T-helper 1 cell treated with Interleukin-12 subunit alpha and Interleukin-12 subunit beta and Interleukin-4 antibody, amounts not matched to agents 30 μg/mL and 1 μg/mL, for 36 hours (primary cell): ENCODE measurements at regions not wholly inside any gene's neighbourhood (a gene's known extent, or its start where the extent isn't known, plus 50 kb on each side); places are given as distances from the start of the nearest gene placed in this dataset.
"Not testable (repeated sequence)": the region's sequence is repeated elsewhere in the genome, so short reads cannot be mapped to it uniquely, and the experiment has no call there.

Experiments used
- H3K27ac Mint-ChIP-seq: one replicate; pipeline ENCODE4 v1.8.0; 2021; ENCODE audit warnings: mild to moderate bottlenecking, mixed read lengths
- H3K27me3 Mint-ChIP-seq: one replicate; pipeline ENCODE4 v1.8.0; 2021; ENCODE audit warnings: low read depth, mixed read lengths
- H3K36me3 Mint-ChIP-seq: one replicate; pipeline ENCODE4 v1.8.0; 2021; ENCODE audit warnings: low read depth, mixed read lengths
- H3K4me1 Mint-ChIP-seq: one replicate; pipeline ENCODE4 v1.8.0; 2021; ENCODE audit warnings: low read depth, mixed read lengths
- H3K4me3 Mint-ChIP-seq: one replicate; pipeline ENCODE4 v1.8.0; 2021; ENCODE audit warnings: mild to moderate bottlenecking, moderate library complexity, mixed read lengths
- H3K9me3 Mint-ChIP-seq: one replicate; pipeline ENCODE4 v1.8.0; 2021; ENCODE audit warnings: mixed read lengths

DNA sequence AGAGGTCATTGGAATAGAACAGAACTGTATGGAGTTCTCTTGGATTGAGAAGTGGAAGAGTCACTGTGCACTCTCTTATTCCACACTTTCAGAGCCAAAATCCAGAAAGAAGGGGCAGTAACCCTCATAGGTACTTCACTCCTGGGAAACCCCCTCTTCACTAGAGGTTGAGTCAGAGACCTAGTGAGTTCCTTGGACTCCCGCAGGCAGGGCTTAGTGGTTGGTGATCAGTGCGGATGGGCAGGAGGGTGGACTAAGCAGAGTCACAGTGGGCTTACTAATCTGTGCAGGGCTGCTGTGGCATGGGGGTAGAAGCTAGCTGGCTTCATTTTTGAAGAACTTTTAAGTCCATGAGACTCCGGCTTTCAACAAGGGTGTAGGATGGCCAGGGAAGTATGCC lies 95.0 kb upstream of the MLN start:
- H3K9me3 Mint-ChIP-seq = no peaks in the 10 kb centered on the region
- H3K27ac Mint-ChIP-seq = peak overlapping the region; percentile 55
- no peak overlapping the region for H3K4me3 Mint-ChIP-seq
- H3K36me3 Mint-ChIP-seq = peaks cover 5% of the 10 kb centered on the region
- H3K27me3 Mint-ChIP-seq = no peaks in the 10 kb centered on the region
- H3K4me1 Mint-ChIP-seq = peaks cover 71% of the 10 kb centered on the region

DNA sequence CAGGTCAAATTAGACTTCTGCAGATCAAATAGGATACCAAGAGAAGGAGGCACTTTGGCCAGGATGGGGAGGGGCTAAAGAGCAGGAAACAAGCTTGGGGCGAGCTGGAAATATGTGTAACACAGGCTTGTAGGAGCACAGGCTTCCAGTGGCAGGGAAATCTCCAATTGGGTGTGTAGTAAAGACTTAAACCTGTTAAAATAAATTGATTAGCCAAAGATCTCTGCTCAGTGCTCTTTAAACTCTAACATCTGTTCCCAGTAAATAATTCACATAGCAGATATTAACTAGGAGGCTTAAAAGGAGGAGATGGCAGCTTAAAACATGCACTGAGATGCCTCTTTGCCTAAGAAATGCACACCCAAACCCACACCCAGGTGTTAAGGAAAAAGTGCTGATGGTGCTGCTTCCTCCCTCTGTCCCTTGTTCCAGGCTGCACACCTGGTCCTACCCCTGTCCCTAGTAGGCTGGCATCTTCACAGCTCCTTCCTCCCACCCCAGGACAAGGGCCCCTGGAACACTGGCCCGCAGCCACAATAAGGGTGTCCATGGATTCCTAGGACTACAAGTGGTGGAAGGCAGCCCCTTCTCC lies 93.5 kb upstream of the MLN start:
- Mint-ChIP-seq H3K4me1 (peaks cover 60% of the 10 kb centered on the region), H3K4me3 (no peak overlapping the region), H3K9me3 (no peaks in the 10 kb centered on the region), H3K27ac (no peak overlapping the region), H3K27me3 (no peaks in the 10 kb centered on the region), H3K36me3 (peaks cover 3% of the 10 kb centered on the region)

DNA sequence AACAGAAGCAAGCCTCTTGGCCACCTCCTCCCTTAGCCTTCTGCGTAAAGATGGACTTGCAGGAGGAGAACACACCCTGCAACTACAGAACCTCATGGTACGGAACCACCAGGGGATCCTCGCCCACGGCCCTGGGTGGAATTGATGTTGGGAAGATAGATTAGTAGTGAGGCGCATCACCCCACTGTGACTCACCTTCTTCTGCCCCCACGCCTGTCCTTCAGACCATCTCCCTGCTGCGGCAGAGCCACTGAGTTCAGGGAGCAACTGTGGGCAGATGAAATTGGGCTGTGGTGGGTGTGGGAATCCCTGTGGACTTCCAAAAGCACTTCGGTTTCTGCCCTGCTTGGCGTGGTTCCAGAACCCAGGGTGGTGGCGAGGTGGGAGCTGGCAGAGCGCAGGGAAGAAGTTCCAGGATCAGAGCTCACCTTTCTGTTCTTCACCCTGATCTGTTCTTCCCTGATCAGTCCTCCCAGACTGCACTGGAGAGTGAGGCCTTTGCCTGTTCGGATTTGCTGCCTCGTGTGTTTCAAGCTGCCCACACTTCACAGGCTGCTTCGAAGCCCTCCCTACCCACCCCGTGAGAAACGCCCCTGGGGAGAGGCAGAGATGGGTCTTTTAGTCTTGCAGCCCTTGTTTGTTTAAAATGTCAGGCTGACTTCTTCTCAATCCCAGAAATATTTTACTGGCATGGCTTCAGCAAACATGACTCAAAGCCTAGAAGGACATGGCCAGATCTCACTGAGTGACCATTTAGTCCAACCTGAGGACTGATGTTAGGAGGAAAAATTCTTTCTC lies 92.8 kb upstream of the MLN start:
- peaks cover 53% of the 10 kb centered on the region for H3K4me1 Mint-ChIP-seq
- peaks cover under 1% of the 10 kb centered on the region for H3K36me3 Mint-ChIP-seq
- no peak overlapping the region for H3K4me3 Mint-ChIP-seq
- H3K9me3 Mint-ChIP-seq = no peaks in the 10 kb centered on the region
- H3K27me3 Mint-ChIP-seq = no peaks in the 10 kb centered on the region
- H3K27ac Mint-ChIP-seq = no peak overlapping the region

DNA sequence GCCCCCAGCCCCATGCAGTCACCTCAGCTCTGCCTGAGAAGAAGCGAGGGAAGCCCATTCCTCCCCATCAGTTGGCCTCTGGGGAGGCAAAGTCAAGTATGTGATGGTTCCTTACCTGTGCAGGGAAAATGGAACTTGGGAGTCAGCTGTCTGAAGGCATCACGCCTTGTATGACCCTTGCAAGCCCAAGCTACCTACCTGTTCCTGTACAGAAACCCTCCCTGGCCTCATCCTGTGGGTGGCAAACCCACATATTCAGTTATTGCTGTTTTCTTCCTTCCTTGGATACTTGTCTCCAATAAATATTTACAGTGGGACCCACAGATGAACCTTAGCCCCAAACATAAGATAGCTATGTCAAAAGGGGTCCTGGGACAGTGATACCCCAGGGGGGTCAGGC lies 92.2 kb upstream of the MLN start:
- H3K4me3 Mint-ChIP-seq = no peak overlapping the region
- H3K36me3 Mint-ChIP-seq = no peaks in the 10 kb centered on the region
- H3K9me3 Mint-ChIP-seq = no peaks in the 10 kb centered on the region
- H3K27me3 Mint-ChIP-seq = peaks cover 5% of the 10 kb centered on the region
- H3K27ac Mint-ChIP-seq = peak overlapping the region; percentile 20
- peaks cover 48% of the 10 kb centered on the region for H3K4me1 Mint-ChIP-seq

DNA sequence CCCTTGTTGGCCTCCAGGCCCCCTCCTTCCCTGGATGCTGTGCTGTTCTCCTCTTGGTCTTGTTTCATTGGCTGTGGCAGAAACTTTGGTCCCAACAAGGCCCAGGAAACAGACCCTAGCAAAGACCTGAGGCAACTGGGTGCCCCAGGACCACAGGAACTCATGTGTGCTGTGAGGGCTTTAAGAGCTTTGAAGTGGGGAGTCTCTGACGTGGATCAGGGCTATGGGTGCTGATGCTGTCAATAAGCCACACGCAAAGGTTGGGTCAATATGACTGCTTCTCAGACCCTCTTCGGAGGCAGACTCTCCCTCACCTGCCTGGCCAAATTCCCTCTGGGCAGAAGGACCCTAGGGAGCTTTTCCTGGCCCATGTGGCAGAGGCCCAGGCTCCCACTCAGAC lies 91.5 kb upstream of the MLN start:
- Mint-ChIP-seq H3K27me3 (peaks cover 10% of the 10 kb centered on the region), H3K27ac (peak overlapping the region; percentile 75), H3K4me3 (peak overlapping the region; percentile 61), H3K4me1 (peaks cover 45% of the 10 kb centered on the region), H3K36me3 (no peaks in the 10 kb centered on the region), H3K9me3 (no peaks in the 10 kb centered on the region)

DNA sequence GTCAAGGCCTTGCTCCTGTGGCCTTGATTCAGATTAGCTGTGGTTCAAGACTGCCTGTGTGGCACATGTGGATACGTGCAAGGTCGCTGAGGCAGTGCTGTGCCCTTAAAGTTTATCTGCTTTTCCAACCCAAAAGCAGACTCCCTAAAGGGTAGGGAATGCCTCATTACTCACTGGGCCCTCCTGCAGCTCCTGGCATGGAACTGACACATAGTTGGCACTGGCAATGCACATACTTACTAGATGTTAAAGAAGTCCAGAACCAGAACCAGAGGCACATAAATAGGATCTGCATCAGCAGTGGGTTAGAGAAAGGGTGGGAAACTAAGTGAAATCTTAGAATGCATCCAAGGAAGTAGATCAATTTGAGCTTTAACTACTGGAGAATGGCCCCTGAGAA lies 90.6 kb upstream of the MLN start:
- peaks cover 45% of the 10 kb centered on the region for H3K4me1 Mint-ChIP-seq
- H3K4me3 Mint-ChIP-seq = no peak overlapping the region
- H3K27me3 Mint-ChIP-seq = peaks cover 10% of the 10 kb centered on the region
- H3K36me3 Mint-ChIP-seq = no peaks in the 10 kb centered on the region
- H3K27ac Mint-ChIP-seq = no peak overlapping the region
- H3K9me3 Mint-ChIP-seq = no peaks in the 10 kb centered on the region

DNA sequence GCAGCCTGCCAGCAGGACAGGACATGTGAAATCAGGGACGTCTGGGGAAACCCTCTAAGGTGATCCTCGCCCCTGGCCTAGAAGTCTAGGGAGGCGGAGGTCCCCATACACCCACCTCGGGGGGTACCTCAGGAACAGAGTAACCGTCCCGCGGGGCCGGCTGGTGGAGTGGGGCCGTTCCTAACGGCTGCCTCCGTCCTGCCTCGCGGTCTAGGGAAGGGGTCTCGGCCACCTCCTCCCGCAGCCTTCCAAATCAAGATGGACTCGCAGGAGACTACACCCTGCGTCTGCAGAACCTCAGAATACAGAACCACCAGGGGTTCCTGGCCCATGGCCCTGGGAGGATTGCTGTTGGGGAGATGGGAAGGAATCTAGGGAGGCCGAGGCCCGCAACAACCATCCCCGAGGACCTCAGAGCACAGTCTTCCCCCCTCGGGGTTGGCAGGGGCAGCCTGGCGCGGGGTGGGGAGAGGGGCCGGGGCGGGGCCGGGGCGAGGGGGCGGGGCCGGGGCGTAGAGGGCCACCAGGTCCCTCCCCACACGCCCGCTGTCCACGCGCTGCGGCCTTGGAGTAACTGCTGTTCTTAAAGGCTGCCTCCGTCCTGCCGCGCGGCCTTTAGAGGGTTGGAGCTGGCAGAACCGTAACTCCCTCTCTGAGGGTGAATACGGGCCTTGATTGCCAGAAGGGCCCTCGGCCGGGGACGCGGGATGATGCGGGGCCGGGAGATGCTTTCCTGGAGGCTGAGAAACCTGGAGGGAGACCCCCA lies 89.0 kb upstream of the MLN start:
- Mint-ChIP-seq H3K27ac (no peak overlapping the region), H3K36me3 (no peaks in the 10 kb centered on the region), H3K4me1 (peaks cover 36% of the 10 kb centered on the region), H3K9me3 (no peaks in the 10 kb centered on the region), H3K4me3 (no peak overlapping the region), H3K27me3 (peaks cover 10% of the 10 kb centered on the region)

DNA sequence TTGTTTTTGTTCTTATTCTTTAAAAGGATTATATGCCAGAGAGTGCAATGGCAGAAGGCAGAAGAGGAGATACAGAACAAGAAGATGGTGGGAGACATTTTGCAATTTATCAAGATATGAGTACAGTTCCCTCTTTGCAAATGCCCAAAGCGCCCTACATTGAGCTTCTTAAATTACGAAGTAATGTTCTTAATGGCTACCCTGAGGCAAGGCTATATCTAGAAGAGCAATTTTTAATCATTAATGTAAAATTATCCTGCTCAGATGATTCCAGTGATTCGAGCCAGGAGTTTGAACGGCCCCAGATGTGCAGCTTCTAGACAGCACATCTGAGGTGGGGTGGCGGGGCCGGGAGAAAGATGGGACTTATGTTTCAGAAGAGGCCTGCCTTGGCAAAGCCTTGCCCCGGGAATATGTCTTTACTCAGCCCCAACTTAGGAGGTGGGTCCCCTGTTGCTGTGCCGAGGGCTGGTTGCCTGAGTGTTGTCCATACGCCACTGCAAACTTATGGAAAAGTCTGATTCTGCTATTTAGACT lies 84.9 kb upstream of the MLN start:
- Mint-ChIP-seq H3K4me1 (peaks cover 17% of the 10 kb centered on the region), H3K4me3 (no peak overlapping the region), H3K9me3 (no peaks in the 10 kb centered on the region), H3K36me3 (peaks cover 2% of the 10 kb centered on the region), H3K27me3 (peaks cover 19% of the 10 kb centered on the region), H3K27ac (no peak overlapping the region)

DNA sequence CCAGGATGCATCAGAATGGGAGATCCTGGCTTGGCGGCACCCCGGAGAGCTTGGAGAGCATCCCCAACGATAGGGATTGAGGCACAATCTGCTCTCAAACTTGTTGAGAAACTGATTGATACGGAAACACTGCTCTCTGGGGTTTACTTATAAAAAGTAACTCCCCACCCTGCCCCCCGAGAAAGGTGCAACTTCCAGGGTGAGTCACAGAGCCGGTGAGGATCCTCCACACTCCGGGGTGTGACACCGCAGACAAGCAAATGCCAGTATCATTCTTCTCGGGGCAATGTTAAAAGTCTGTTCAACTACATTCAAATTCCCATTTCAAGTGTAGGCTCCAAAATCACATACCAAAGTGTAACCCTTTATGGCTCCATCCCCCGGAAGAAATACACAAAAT lies 84.4 kb upstream of the MLN start:
- Mint-ChIP-seq H3K4me3 (no peak overlapping the region), H3K4me1 (peaks cover 14% of the 10 kb centered on the region), H3K27me3 (peaks cover 25% of the 10 kb centered on the region), H3K36me3 (peaks cover 2% of the 10 kb centered on the region), H3K27ac (no peak overlapping the region), H3K9me3 (no peaks in the 10 kb centered on the region)

DNA sequence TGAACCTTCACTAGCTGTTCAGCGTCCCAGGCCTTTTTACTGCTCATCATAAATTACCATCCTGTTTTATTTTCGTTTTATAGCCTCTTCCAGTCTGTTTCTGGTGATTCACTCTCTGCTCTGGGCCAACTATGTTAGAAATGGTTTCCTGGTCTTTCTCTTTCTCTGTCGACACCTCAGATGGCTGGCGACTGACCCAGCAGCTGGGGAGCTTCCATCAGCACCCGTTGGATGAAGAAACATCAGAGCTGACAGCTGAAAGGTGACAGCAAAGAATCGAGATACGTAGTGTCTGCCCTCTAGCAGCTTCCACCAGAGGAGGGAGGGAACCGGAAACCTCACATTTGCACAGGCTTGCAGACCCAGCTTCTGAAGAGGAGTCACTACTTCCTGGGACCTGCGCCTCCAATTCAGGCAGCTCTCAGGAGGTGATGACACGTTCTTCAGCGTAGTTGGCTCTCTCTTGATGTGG lies 82.9 kb upstream of the MLN start:
- H3K4me1 Mint-ChIP-seq = peaks cover 14% of the 10 kb centered on the region
- H3K27ac Mint-ChIP-seq = peak overlapping the region; percentile 77
- no peak overlapping the region for H3K4me3 Mint-ChIP-seq
- H3K36me3 Mint-ChIP-seq = peaks cover 2% of the 10 kb centered on the region
- peaks cover 33% of the 10 kb centered on the region for H3K27me3 Mint-ChIP-seq
- no peaks in the 10 kb centered on the region for H3K9me3 Mint-ChIP-seq

DNA sequence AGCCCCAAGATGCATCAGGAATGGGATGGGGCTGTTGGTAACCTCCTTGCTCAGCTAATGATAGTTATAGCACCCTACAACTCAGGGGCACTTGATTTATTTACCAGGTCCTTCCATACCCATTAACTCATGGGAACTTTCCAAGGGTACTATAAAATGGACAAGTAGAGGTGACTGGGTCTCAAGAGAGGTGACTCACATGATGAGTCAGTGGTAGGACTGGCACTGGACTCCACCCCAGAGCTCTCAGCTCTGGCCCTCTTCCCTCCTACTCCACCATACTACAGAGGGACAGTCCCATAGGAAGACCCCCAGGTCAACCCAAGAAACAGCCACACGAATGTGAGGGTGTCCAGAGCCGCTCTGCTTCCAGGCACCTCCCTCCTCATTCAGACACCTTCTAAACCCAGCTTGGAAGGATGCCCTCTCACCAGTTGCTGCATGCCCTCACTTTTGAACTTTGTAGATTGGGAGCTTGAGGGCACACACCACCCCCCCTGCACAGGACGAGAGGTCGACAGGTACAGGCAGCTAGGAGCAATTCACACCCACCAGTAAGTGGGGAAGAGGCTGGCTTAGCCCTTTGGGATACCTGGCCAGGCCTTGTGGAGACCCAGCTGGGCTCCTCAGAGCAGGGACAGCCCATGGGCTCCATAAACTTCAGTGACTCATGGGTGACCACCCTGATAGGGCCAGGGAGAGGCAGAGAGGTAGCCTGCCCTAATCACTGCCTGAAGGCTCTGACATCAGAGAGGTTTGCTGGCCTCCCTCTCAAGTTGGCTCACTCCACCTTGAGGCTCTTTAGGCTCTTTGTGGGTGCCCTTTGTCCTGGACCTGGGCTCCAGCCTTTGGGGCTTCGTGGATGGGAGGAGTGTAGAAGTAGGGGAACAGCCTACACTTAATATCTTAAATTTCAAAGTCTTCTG lies 81.6 kb upstream of the MLN start:
- no peak overlapping the region for H3K4me3 Mint-ChIP-seq
- H3K27me3 Mint-ChIP-seq = peaks cover 29% of the 10 kb centered on the region
- no peak overlapping the region for H3K27ac Mint-ChIP-seq
- H3K36me3 Mint-ChIP-seq = peaks cover 2% of the 10 kb centered on the region
- H3K4me1 Mint-ChIP-seq = peaks cover 14% of the 10 kb centered on the region
- H3K9me3 Mint-ChIP-seq = no peaks in the 10 kb centered on the region

DNA sequence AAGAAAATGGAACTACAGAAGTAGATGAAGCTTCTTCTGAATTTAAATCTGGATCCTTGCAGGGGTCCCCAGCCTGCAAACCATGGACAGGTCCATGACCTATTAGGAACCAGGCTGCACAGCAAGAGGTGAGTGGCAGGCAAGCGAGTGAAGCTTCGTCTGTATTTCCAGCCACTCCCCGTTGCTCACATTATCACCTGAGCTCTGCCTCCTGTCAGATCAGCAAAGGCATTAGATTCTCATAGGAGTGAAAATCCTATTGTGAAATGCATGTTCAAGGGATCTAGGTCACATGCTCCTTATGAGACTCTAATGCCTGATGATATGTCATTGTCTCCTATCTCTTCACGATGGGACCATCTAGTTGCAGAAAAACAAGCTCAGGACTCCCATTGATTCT lies 79.8 kb upstream of the MLN start:
- not testable (repeated sequence) for H3K9me3 Mint-ChIP-seq, H3K36me3 Mint-ChIP-seq, H3K27ac Mint-ChIP-seq, H3K4me3 Mint-ChIP-seq
- H3K4me1 Mint-ChIP-seq = peaks cover 17% of the 10 kb centered on the region
- peaks cover 34% of the 10 kb centered on the region for H3K27me3 Mint-ChIP-seq

DNA sequence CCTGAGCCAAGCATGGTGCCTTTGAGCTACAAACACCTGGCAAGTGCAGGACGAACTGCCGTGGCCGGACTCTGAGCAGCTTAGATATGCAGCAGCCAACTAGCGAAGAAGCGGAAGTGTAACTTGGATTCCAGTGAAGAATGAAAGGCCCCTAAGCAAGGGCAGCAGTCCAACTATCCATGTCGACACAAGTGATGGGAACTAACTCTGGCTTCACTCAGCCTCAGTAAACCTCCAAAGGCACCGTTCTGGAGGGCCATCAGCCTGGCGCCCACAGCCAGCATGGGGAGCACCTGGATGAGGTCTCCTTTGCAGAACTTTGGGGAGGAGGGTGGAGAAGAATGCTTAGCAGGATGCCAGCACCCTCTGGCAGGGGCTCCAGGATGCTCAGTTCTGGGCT lies 78.4 kb upstream of the MLN start:
- H3K4me3 Mint-ChIP-seq = no peak overlapping the region
- peaks cover 34% of the 10 kb centered on the region for H3K27me3 Mint-ChIP-seq
- no peaks in the 10 kb centered on the region for H3K9me3 Mint-ChIP-seq

DNA sequence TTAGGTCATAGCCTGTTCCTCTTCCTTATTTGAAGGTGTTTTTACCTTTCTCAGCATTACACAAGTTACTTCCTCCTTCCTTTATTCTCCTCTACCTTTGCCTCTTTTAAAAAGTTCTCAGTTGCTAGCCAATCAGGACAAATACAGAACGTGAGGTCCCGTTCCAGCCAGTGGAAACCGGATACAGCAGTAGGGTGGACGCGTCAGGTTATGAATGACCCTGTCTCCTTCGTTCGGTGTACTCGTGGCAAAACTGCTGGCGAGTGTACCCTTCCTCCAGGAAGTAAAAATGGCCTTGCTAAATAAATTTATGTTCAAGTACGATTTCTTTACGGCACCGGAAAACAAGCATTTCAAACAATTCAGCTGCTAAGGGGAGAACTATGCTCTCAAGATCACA lies 77.0 kb upstream of the MLN start:
- no peak overlapping the region for H3K4me3 Mint-ChIP-seq
- peaks cover 38% of the 10 kb centered on the region for H3K27me3 Mint-ChIP-seq
- H3K36me3 Mint-ChIP-seq = no peaks in the 10 kb centered on the region
- H3K9me3 Mint-ChIP-seq = no peaks in the 10 kb centered on the region
- no peak overlapping the region for H3K27ac Mint-ChIP-seq
- peaks cover 2% of the 10 kb centered on the region for H3K4me1 Mint-ChIP-seq

More for the DNA sequence above, 78.4 kb upstream of the MLN start:
- Mint-ChIP-seq H3K4me1 (peaks cover 10% of the 10 kb centered on the region), H3K27ac (no peak overlapping the region), H3K36me3 (peaks cover 2% of the 10 kb centered on the region)
